T-helper 1 cell treated with Interleukin-12 subunit alpha and Interleukin-12 subunit beta and Interleukin-4 antibody, amounts not matched to agents 30 ng/mL and 1 ng/mL, for 36 hours (primary cell): ENCODE measurements at regions not wholly inside any gene's neighbourhood (a gene's known extent, or its start where the extent isn't known, plus 50 kb on each side); places are given as distances from the start of the nearest gene placed in this dataset.

Experiments
- intact Hi-C: fragments of 100-400 bp; cut with micrococcal nuclease; formaldehyde crosslinking; loops from one replicate; pipeline ENCODE4 v1.15.1; 2024

DNA sequence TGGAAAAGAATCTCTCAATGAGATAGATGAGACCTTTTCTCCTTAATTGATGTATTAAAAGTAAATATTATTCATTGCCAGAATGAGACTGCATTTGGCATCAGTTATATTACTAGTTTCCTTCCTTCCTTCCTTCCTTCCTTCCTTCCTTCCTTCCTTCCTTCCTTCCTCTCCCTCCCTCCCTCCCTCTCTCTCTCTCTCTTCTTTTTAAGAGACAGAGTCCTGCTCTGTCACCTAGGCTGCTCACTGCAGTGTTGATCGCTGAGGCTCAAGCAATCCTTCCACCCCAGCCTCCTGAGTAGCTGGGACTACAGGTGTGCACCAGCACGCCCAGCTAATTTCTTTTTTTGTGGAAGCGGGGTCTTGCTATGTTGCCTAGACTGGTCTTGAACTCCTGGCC is 50.4 kb upstream of the ARX start:
- intact Hi-C loops: loop anchor here (5.0 kb wide), 1 partner anchor 44 kb away; no protein-coding TSS in a partner anchor
